GM12878 (cell line): ENCODE measurements at regions not wholly inside any gene's neighbourhood (a gene's known extent, or its start where the extent isn't known, plus 50 kb on each side); places are given as distances from the start of the nearest gene placed in this dataset.

Experiments used
- ATAC-seq: fragments of 200-7000 bp; cut with Tn5 transposase; 3 replicates; pipeline ENCODE4 v1.9.1; 2020; ENCODE audit warnings: mild to moderate bottlenecking, moderate library complexity
- BruUV-seq: library from RNA; stranded (reverse); fragments of 400-500 nt; replicated peaks from 2 replicates; lab custom pipeline; 2021; lab: Mats Ljungman, UMichigan
- CTCF ChIA-PET: fragments of 300-600 bp; sonication (Branson Sonifier 250); formaldehyde crosslinking; extraction: SDS; loops from one replicate; lab custom pipeline; 2021; ENCODE audit warnings: inconsistent platforms; lab: Yijun Ruan, JAX
- POLR2A ChIA-PET: fragments of 350-600 bp; formaldehyde crosslinking; extraction: SDS; loops from one replicate; lab custom pipeline; 2021; ENCODE audit warnings: inconsistent platforms; lab: Charles Lee
- RAD21 ChIA-PET: fragments of 300-600 bp; sonication (Branson Sonifier 250); formaldehyde crosslinking; loops from one replicate; lab custom pipeline; 2023; ENCODE audit warnings: antibody characterized with exemption; ENCODE audit not compliant: unreplicated experiment; lab: Charles Lee
- SMC1A ChIA-PET: fragments of 300-600 bp; sonication (Branson Sonifier 250); formaldehyde crosslinking; loops from one replicate; lab custom pipeline; 2023; ENCODE audit not compliant: unreplicated experiment, uncharacterized antibody; lab: Charles Lee
- DNase-seq: peaks from one replicate; pipeline ENCODE4 v3.0.0-alpha.2; 2011; ENCODE audit warnings: low read depth, low spot score
- FAIRE-seq: peaks from 3 replicates; lab custom pipeline; 2011; peaks lifted over from hg19 to GRCh38; lab: Jason Lieb, UNC
- H2AFZ ChIP-seq: 2 replicates; pipeline ENCODE4 v1.6.0; 2011; ENCODE audit warnings: low read depth, low read length, control low read depth; ENCODE audit not compliant: control insufficient read depth
- H3K27ac ChIP-seq: 2 replicates; pipeline ENCODE4 v1.5.1; 2011; ENCODE audit warnings: control low read depth; ENCODE audit not compliant: control insufficient read depth, insufficient read depth
- H3K27me3 ChIP-seq, 2 experiments: replicated peaks in 1 of 2; 2 replicates each; pipeline versions ENCODE4 v1.6.0 to v1.6.1; 2011; ENCODE audit warnings: low read length in 1 of 2; ENCODE audit not compliant: control insufficient read depth in 2 of 2, insufficient read depth in 2 of 2
- H3K36me3 ChIP-seq, 2 experiments: 2 replicates each; pipeline ENCODE4 v1.5.1; 2011; ENCODE audit warnings: low read length in 1 of 2; ENCODE audit not compliant: control insufficient read depth in 2 of 2, insufficient read depth in 2 of 2
- H3K4me1 ChIP-seq: 2 replicates; pipeline ENCODE4 v1.6.1; 2011; ENCODE audit warnings: mild to moderate bottlenecking, low read length, moderate library complexity, mixed read lengths; ENCODE audit not compliant: control insufficient read depth, insufficient read depth
- H3K4me2 ChIP-seq: 2 replicates; pipeline ENCODE4 v1.6.0; 2011; ENCODE audit warnings: control low read depth; ENCODE audit not compliant: control insufficient read depth, insufficient read depth
- H3K4me3 ChIP-seq: fragments of 200-600 bp; sonication (generic); 2 replicates; pipeline ENCODE4 v1.5.1; 2016
- H3K79me2 ChIP-seq: 2 replicates; pipeline ENCODE4 v1.6.0; 2011; ENCODE audit warnings: low read length; ENCODE audit not compliant: control insufficient read depth, insufficient read depth
- H3K9ac ChIP-seq: 2 replicates; pipeline ENCODE4 v1.8.0; 2011; ENCODE audit warnings: low read length, control low read depth, mixed read lengths; ENCODE audit not compliant: control insufficient read depth, insufficient read depth
- H3K9me3 ChIP-seq: replicated peaks from 3 replicates; pipeline ENCODE4 v1.5.1; 2011; ENCODE audit warnings: mild to moderate bottlenecking, low read length; ENCODE audit not compliant: control insufficient read depth, insufficient read depth
- H4K20me1 ChIP-seq: 2 replicates; pipeline ENCODE4 v1.6.0; 2011; ENCODE audit not compliant: control insufficient read depth, insufficient read depth
- BCLAF1 ChIP-seq: fragments of 450-650 bp; IDR thresholded peaks from 2 replicates; pipeline ENCODE4 v1.6.1; 2017; ENCODE audit warnings: antibody characterized with exemption, mild to moderate bottlenecking, moderate library complexity
- CHD2 ChIP-seq: IDR thresholded peaks from 2 replicates; pipeline ENCODE4 v1.6.1; 2011; ENCODE audit warnings: low read depth, low read length, improper control_type of control experiment, borderline replicate concordance
- ETV6 ChIP-seq, 2 experiments: fragments of 450-650 bp in 1 of 2; IDR thresholded peaks in 1 of 2; conservative IDR thresholded peaks in 1 of 2; 2 replicates each; pipeline ENCODE4 v1.6.1; 2014; ENCODE audit warnings: antibody characterized with exemption in 1 of 2, borderline replicate concordance in 1 of 2, low read depth in 1 of 2, mild to moderate bottlenecking in 1 of 2, moderate library complexity in 1 of 2
- EZH2 ChIP-seq: IDR thresholded peaks from 2 replicates; pipeline ENCODE4 v1.6.1; 2012; ENCODE audit warnings: low read depth, mild to moderate bottlenecking, control low read depth, inconsistent platforms, low read length, borderline replicate concordance; ENCODE audit not compliant: control insufficient read depth
- HDGF ChIP-seq: fragments of 450-650 bp; IDR thresholded peaks from 2 replicates; pipeline ENCODE4 v1.6.1; 2016; ENCODE audit warnings: antibody characterized with exemption
- IKZF1 ChIP-seq: fragments of 450-650 bp; conservative IDR thresholded peaks from 2 replicates; pipeline ENCODE4 v1.6.1; 2017; ENCODE audit warnings: antibody characterized with exemption, mild to moderate bottlenecking
- JUND ChIP-seq: IDR thresholded peaks from 2 replicates; pipeline ENCODE4 v1.6.1; 2012; ENCODE audit warnings: low read depth, mild to moderate bottlenecking, low read length, improper control_type of control experiment, moderate library complexity
- MXI1 ChIP-seq: fragments of 150-350 bp; IDR thresholded peaks from 2 replicates; pipeline ENCODE4 v1.6.1; 2011; ENCODE audit warnings: low read depth, mild to moderate bottlenecking, inconsistent platforms, low read length, improper control_type of control experiment
- NFYB ChIP-seq: IDR thresholded peaks from 2 replicates; pipeline ENCODE4 v1.6.1; 2011; ENCODE audit warnings: low read depth, mild to moderate bottlenecking, low read length, improper control_type of control experiment, moderate library complexity; ENCODE audit not compliant: insufficient read depth
- PAX8 ChIP-seq: fragments of 450-650 bp; IDR thresholded peaks from 2 replicates; pipeline ENCODE4 v1.6.1; 2017; ENCODE audit warnings: mild to moderate bottlenecking, moderate library complexity
- SMAD5 ChIP-seq: IDR thresholded peaks from 2 replicates; pipeline ENCODE4 v1.6.1; 2016; ENCODE audit warnings: antibody characterized with exemption, low read depth
- SP1 ChIP-seq: IDR thresholded peaks from one replicate; pipeline ENCODE4 v1.6.1; 2011; ENCODE audit warnings: low read depth, low read length
- WRNIP1 ChIP-seq: IDR thresholded peaks from 2 replicates; pipeline ENCODE4 v1.6.1; 2011; ENCODE audit warnings: low read depth, low read length, improper control_type of control experiment, borderline replicate concordance
- ZZZ3 ChIP-seq: IDR thresholded peaks from 2 replicates; pipeline ENCODE4 v1.6.1; 2011; ENCODE audit warnings: low read depth; ENCODE audit not compliant: control insufficient read depth, insufficient read length
- WGBS: methylation state at CpG from one replicate; pipeline ENCODE4 v1.1.6; 2016; ENCODE audit warnings: low lambda C conversion rate; ENCODE audit not compliant: insufficient replicate concordance, insufficient coverage; ENCODE audit errors: missing lambda C conversion rate; 5-methylcytosine and 5-hydroxymethylcytosine counted together
- in situ Hi-C: fragments of 300-500 bp; cut with MboI; formaldehyde crosslinking; loops from 9 replicates; pipeline ENCODE4 v1.14.3; 2018; ENCODE audit warnings: mixed read lengths
- intact Hi-C: fragments of 100-400 bp; cut with micrococcal nuclease; formaldehyde crosslinking; loops from one replicate; pipeline ENCODE4 v1.14.2; 2022; ENCODE audit not compliant: unreplicated experiment
- TF ChIP-seq, protein P1 (sequence below): IDR thresholded peaks from 2 replicates; pipeline ENCODE4 v1.6.1; 2011; ENCODE audit warnings: mild to moderate bottlenecking, low read depth, low read length, moderate library complexity; ENCODE audit not compliant: insufficient replicate concordance

DNA sequence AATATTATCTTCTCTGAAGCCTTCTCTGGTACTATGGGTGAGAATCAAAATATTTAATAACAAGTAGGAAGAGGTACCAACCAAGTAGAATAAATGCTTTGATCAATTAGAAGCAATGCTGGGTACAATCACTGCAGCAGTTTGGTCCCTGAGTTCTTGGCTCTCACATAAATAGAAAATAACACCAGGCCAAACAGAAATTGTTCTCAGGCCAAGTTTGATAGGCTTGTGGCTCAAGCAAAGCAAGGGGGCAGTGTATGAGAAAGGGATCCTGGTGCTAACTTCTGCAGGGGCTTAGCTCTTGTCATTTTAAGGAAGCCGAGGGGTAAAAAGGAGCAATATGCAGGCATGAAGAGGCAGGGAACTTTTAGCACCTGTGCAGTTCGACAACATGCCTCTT lies 146.8 kb upstream of the TMEM229A start:
- H3K27ac ChIP-seq = no peak overlapping the region
- 22% methylated on average over 2 of the region's 2 CpGs for WGBS
- in situ Hi-C loops (no loop called here), intact Hi-C loops (no loop called here)
- no peak overlapping the region for H2AFZ ChIP-seq
- ChIA-PET SMC1A (interaction anchor here (0.6 to 2.3 kb wide), 6 partner anchors 9 to 135 kb away, joined by 3 to 13 read pairs (median 4); no protein-coding TSS in a partner anchor), RAD21 (no interaction called here), POLR2A (no interaction called here), CTCF (interaction anchor here (1.2 kb wide), 1 partner anchor 78 kb away, joined by 3 read pairs; no protein-coding TSS in a partner anchor)
- BruUV-seq = no TSS peak
- TF ChIP-seq JUND (no peak), SMAD5 (no peak), MXI1 (no peak), SP1 (no peak), EZH2 (no peak)
- no peaks in the 10 kb centered on the region for H3K4me1 ChIP-seq
- no peak overlapping the region for H3K9ac ChIP-seq
- H3K4me3 ChIP-seq = no peak overlapping the region
- no peak for FAIRE-seq
- ATAC-seq = no peak
- H4K20me1 ChIP-seq = no peaks in the 10 kb centered on the region
- no peak overlapping the region for H3K4me2 ChIP-seq
- no peaks in the 10 kb centered on the region for H3K79me2 ChIP-seq
- H3K27me3 ChIP-seq = no peaks in the 10 kb centered on the region
- DNase-seq = no peak
- no peaks in the 10 kb centered on the region for H3K9me3 ChIP-seq
- H3K36me3 ChIP-seq = no peaks in the 10 kb centered on the region

DNA sequence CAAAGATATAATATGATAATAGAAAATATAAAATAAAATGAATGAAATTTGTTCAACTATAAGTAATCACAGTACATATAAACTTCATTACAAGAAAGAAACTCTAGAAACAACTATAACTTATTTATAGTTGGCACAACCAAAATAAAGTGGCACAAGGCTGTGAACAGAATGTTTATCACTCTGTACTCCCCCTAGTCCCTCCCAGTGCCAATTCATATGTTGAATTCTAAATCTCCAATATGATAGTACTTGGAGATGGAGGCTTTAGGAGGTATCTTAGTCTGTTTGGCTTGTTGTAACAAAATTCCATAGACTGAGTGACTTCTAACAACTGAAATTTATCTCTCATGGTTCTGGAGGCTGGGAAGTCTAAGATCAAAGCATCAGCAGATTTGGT lies 145.0 kb upstream of the TMEM229A start:
- Histone ChIP-seq H4K20me1 (no peaks in the 10 kb centered on the region), H3K4me2 (no peak overlapping the region), H3K79me2 (no peaks in the 10 kb centered on the region), H3K9ac (no peak overlapping the region), H2AFZ (no peak overlapping the region), H3K4me3 (no peak overlapping the region), H3K36me3 (no peaks in the 10 kb centered on the region), H3K27me3 (no peaks in the 10 kb centered on the region), H3K9me3 (no peaks in the 10 kb centered on the region), H3K27ac (no peak overlapping the region), H3K4me1 (no peaks in the 10 kb centered on the region)
- ChIA-PET CTCF (no interaction called here), SMC1A (interaction anchor here (0.6 kb wide), 1 partner anchor 294 kb away, joined by 3 read pairs; no protein-coding TSS in a partner anchor), RAD21 (no interaction called here), POLR2A (no interaction called here)
- FAIRE-seq (no peak), ATAC-seq (no peak), DNase-seq (no peak)
- in situ Hi-C loops (no loop called here), intact Hi-C loops (no loop called here)
- BruUV-seq = no TSS peak
- TF ChIP-seq ETV6 (conservative IDR thresholded peaks at IDR 0.05 in 1 of 2, IDR thresholded peaks at IDR 0.05 in 1 of 2; ENCODE audit: borderline replicate concordance in 1 of 2, low read depth in 1 of 2) (no peak), IKZF1 (no peak), HDGF (no peak), NFYB (no peak), WRNIP1 (no peak), ZZZ3 (no peak), BCLAF1 (no peak), CHD2 (no peak), PAX8 (no peak)
- TF ChIP-seq, protein P1, sequence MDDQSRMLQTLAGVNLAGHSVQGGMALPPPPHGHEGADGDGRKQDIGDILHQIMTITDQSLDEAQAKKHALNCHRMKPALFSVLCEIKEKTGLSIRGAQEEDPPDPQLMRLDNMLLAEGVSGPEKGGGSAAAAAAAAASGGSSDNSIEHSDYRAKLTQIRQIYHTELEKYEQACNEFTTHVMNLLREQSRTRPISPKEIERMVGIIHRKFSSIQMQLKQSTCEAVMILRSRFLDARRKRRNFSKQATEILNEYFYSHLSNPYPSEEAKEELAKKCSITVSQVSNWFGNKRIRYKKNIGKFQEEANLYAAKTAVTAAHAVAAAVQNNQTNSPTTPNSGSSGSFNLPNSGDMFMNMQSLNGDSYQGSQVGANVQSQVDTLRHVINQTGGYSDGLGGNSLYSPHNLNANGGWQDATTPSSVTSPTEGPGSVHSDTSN = no peak
